ENCODE measurements at regions not wholly inside any gene's neighbourhood (a gene's known extent, or its start where the extent isn't known, plus 50 kb on each side); places are given as distances from the start of the nearest gene placed in this dataset.

DNA sequence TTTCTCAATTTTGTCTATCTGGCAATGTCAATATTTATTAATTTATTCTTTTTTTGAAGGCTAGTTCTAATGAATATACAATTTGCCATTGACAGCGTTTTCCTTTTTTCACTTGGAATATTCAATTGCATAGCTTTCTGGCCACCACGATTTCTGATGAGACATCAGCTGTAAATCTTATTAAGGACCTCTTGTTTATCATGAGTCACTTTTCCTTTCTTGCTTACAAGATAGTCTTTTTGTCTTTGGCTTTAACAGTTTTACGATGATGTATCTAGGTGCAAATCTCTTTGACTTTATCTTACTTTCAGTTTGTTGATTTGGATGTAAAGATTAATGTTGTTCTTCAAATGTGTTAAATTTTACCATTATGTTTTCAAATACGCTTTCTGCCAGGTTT, 991.6 kb upstream of the SLC10A2 start:
- DNase-seq = no peak

DNA sequence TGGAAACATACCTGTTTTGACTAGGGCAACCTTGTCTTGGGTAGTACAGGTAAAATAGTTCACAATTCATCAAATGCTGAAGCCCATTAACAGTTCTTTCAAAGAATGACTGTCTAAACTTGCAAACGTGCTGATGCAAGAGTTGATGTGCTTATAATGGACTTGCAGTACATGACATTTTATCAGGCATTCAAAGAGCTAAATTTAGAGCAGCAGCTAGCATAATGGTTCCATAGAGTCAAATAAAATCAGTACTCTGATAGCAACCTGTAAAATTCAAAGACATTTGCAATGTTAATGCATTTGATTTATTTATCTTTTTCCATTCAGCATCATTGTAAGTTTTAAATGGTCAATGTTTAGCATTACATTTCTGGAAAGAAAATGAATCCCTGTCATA, 979.7 kb upstream of the SLC10A2 start:
- DNase-seq = no peak

DNA sequence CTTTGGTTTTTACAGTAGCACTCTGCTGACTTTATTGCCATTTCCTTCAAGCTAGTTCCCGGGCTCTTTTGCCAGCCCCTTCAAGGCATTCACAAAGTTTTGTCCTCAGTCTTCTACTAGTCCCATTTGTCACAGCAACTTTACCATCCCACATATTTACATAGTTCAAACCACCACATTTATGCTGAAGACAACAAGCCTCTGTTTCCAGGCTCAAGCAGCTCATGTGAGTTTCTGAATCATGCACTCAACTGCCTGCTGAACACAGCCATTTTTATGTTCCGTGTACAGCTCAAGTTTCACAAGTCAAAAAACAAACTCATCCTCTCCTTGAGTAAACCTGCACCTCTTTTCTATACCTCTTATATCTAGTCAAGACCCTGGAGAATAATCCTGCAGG, 977.0 kb upstream of the SLC10A2 start:
- no peak for DNase-seq

DNA sequence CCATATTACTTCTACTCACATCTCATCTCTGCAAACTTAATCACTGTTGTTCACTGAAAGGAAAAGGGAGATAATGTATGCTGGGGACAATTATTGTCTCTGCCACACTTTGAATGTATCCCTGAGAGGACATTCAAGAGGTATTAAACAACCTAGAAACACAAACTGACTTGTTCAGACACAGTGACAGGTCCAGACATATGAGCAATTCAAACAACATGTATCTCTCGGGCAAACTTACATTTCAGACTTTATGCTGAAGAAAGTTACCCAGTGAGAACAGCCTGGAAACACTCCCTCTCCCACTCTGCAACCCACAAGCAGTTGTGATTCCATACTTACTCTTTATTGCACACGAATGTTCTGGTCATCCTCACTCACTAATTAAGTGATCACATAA, 968.7 kb upstream of the SLC10A2 start:
- no peak for DNase-seq

DNA sequence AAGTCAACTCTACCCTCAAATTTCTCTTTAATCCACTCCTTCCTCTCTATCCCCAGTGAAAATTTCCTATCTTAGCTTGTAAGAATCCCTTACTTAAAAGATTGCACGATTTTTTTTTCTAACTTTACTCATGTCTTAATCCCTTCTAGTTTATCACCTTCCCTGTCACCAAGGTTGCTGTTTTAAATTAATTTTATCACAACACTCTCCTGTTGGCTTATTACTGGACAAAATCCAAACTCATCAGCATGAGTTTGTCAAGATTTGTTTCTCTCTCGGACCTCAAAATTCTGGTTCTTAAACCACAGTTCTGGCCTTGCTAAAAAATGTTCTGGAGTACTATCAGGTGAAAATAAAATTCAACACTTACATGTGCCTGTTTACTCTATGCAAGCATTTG, 959.1 kb upstream of the SLC10A2 start:
- DNase-seq = no peak

DNA sequence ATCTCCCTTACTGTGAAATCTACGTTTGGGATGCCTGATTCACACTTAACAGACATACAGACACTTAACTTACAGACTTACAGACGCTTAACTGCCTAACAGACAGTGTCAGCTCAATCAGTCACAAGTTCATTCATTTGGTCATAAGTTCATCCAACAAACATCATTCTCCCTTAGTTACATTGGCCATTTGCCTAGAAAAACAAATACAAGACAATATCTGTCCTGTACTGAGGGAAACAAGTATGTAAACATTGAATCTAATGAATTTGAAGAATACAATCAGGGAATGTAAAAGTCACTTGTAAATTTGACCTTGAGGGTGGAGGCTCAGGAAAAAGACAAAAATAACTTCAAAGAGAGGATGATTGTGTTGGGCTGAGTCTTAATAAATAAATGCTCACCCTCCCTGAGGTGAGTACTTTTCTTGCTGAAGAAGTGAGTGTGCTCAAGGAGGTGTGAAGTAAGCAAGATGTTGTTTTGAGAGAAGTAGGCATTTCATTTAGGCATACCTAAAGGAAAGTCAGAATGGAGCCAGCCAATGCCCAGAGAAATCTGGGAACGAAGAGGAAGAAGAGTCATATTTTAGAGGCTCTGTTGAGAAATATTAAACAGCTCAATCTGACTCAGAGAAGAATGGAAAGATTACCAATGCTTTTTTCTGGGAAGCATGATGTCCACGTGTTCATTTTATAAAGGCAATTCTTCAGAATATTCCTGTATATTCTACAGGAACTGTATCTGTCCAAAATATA, 958.4 kb upstream of the SLC10A2 start:
- DNase-seq = no peak

DNA sequence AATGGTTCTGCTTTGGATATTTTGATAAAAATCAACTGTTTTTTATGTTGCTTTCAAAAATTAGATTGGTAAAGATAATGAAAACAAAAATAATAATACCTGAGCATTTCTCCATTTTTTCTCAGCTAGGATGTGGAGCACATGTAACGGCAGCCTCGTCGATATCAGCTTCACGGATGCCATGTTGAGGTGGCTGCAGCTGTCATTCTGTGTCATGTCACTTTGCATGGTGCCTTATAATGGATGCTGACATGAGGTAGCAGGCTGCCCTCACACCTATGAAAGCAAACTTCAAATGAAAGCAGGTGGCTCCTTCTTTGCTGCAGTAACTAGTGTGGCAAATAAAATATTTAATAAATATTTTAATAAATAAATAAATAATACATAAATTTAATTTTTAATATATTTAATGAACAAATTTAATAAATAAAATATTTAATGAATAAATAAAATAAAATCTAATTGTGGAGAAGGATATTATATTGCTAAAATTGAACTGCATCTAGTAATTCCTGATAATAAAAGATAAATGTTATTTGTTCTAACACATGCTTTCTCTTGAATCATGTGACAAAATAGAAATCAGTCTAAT, 955.7 kb upstream of the SLC10A2 start:
- no peak for DNase-seq

DNA sequence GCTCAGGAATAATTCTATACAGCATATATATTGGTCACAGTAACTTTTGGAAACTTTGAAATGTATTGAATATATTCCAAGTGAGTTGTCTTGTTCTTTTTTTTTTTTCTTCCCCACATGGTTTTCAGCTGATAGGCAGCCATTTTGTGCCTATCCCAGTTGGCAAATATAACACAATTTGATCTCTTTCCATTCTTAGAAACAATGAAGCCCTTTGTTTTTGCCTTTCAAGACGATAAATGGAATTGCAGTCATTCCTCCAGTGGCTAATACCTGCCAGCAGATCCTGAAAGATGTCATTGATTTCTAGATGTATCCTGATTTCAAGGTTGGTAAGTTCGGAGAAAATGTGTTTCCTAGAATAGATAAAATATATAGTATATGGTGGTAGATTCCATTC, 951.1 kb upstream of the SLC10A2 start:
- DNase-seq = no peak

DNA sequence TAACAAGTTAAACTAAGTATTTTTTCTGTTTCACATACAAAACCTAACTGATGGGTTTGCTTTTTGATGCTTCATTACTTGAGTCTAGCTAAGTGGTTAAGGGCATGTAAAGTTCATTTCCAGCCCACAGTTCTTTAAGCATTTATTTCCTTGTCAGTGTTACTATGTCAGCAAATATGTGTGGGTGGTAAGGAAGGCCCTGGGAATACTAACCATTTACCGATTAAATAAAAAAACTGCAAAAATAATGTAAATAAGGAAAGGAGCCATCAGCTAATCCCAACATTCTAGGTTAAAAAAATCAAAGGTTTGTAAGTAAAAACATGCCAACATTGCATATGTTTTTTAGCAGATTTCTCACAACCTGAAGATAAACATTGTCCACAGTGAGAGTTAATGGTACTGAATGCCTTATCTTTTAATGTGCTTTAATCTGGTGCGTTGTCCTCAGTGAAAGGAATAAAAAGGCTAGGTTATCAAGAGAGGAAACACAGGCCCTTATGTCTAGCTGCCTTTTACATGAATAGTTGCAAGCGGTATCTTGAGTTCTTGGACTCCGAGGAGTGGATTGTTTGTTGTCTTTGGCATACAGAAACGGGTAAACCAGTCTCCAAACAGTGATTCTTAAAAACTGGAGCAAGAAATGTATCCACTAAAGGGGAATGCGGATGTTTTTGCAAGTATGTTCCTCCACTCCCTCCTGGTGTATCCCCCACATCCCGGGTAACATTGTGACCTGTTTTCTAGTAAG, 949.6 kb upstream of the SLC10A2 start:
- no peak for DNase-seq

DNA sequence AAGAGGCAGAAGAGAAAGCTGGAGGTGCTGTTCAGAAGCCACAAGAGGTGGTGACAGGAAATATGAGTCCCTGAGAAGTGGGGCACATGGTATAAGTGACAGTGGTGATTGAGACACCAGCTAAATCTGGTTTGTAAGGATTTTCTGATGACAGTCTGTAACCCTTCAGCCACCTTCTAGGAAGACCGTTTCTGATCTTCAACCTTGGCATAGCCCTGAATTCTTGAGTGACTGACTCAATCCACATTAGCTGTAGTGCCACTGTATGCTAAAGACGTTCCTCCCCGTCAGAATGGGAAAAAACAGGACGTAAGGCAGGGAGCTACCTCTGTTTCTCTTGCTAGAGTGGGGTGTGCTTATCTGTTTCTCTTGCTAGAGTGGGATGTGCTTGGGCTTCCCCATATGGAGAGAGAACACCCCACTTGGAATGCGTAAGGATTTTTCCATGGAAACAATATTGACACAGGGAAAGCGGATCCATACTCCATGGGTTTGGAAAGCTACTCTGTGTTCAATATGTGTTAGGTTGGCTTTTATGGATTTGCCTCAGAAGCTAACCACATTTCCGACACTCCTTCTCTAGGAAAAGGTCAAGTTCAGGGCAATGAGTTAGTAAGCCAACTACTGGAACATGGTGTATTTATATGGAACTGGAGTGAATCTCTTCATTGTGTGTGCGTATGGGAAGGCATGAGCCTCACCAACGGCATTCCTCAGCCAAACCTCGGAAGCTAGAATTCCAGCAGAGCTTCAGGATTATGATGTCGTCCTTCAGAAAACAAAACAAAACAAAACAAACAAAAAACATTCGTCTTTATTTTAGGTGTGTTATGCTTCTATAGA, 948.8 kb upstream of the SLC10A2 start:
- DNase-seq = no peak

DNA sequence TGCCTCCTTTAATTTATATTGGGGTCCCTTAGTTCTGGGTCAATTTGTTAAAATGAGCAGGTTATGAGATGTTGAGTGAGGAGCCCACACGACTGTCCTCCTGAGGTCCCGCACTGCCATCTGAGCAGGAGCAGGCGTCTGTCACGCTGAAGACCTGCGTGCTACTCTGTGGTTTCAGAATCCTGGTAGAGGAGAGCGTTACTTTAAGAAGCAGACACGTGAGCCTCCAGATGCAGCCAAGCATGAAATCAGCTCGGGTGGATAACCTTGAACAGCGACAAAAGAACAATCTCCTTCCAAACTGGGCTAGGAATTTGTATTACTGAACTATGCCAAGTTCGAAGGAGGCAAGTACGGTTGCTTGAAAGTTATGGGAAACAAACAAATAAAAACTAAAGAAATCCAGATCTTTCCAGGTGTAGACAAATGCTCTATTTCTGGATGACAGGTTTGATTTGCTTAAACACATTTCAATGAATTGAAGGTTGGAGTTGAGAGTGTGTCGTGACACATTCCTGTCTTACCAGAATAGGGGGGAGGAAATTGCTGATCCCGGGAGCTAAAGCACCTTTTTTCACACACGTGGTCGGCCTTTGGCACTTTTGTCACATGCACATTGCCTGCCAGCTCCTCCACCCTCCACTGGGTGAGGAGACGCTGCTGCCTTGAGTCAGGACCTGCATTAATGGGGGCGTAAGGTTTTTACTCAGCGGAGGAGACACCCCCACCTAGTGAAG, 945.5 kb upstream of the SLC10A2 start:
- no peak for DNase-seq

DNA sequence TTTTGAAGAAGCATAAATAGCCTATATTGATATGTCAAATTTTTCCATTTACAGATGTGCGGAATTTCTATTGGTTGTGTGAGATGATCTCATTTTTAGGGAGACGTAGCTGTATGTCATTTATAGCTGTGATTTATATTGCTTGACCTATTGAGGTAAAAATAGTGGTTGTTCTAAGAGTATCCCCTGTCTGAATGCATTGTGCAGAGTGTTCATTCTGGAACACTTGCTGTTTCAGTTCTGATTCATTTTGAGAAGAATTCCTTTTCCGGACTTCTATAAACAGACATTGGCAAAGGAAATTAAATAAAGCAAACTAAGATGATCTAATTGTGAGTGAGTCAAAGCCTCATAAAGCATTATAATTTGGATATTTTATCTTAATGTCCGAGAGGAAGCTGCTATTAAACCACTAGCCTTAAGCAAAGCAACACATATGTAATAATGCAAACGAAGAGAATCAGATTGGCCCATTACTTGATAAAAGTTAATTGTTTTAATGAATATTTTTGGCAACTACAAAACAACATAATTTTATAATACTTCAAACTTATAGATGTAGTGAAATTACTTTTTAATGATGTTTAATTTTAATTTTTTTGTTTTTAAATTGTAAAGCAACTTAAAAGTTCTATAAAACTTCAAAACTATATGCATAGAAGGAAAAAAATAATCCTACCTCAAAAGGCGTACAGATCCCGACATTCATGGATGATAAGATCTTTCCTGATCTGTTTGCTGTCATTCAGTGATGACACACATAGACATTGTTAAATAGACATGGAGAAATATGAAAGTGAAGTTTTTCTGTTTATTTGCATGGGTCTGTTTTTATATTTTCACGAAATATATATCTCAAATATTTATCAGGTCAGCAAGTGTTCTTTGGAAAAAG, 942.6 kb upstream of the SLC10A2 start:
- no peak for DNase-seq

DNA sequence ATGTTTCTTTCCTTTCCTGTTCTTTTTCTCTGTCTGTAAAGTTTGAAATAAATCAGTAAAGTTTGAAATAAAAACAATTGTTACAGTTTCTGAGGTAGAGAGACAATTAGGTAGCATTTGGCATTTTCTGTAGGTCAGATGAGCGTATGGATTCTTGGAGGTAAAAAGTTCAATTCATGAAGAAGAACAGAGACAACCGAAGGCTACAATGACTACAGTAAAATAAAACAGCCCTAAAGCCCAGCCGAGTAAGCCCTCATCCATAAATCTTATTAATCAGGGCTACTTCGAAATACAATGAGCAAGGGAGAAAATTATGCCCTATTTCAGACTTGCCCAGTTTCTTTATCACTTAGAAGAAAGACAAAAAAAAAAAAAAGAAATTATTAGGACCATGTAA, 941.9 kb upstream of the SLC10A2 start:
- no peak for DNase-seq

DNA sequence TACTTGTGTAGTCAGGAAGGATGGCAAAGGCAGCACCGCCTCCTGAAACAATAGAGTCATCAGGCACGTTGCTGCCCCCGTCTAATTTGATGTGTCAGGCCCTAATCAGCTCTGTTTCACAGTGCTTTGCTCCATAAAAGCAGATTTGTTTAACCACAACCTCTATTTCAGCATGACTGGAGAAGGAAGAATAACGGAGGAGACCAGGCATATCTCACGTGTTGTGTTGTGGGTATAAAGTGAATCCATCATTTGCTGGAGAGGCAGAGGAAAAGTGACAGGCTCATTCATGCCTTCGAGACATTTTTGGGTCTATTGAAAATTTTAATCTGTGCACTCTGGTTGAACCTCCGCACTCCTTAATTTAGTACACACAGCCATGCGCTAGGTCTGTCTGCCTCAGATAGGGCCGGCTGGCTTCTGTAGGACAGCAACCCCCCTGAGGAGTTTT, 940.4 kb upstream of the SLC10A2 start:
- DNase-seq = no peak

DNA sequence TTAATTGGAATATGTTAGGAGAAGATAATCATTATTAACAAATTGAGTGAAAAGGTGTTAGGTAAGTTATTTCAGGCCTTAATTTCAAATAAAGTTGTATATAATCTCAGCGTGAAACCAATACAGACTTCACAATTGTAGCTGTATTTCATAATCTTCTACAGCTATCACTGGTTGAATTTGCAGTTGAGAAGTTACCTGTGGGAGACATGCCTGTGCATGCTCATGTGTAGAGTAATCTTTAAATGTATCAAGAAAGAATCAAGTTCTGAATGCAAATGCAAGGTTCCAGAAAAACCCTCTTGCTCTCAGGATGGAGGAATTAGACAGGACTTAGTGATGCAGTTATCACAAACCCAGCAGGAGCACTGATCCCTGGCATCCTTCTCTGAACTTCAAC, 938.4 kb upstream of the SLC10A2 start:
- DNase-seq = no peak

DNA sequence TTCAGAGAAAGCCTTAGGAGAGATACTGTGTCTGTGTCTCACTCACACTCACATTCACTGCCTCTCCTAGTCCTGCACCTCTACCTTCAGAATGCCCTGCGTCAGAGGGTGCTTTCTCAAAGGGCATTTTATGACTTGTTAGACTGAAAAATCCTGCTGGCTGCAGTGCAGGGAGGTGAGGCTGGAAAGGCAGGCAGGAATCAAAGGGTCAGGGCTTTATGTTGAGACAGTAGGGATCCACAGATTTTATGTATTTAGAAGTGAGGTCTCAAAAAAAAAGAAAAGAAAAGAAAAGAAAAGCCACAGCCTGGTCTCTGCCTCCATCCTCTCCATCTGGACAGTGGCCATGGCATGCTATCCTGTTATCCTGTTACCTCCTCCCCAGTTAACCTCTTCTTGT, 936.0 kb upstream of the SLC10A2 start:
- no peak for DNase-seq

DNA sequence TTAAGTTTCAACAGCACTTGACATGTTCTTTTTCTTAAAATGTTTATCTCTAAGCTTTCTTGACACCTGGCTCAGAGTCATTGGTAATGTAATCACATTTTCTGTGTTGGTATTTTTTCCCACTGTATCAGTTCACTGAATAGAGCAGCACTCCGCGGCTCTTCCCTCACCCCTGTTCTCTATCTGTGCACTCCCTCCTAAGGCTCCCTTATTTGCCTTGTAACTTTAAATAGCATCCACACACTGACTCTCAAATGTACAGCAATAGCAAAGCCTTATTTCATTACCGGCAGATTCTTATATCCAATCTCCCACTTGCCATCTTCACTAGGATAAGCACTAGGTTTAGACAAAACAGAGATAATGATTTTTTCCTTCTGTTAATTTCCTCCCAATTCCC, 935.5 kb upstream of the SLC10A2 start:
- DNase-seq = no peak

DNA sequence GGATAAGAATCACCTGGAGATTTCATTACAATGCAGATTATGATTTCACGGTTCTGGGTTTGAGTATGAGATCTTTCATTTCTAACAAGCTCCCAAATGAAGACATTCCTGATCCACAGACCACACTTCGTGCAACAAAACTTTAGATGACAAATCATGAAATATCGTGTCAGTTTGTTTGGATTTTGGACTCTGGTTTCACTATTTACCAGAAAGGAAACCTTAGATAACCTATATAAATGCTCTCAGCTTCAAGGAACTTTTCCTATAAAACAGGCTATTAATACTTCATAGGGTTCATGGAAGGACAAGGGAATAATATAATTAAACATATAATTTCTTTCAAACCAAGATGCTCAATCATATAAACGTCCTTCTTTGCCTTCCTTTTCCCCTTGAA, 930.5 kb upstream of the SLC10A2 start:
- DNase-seq = no peak

DNA sequence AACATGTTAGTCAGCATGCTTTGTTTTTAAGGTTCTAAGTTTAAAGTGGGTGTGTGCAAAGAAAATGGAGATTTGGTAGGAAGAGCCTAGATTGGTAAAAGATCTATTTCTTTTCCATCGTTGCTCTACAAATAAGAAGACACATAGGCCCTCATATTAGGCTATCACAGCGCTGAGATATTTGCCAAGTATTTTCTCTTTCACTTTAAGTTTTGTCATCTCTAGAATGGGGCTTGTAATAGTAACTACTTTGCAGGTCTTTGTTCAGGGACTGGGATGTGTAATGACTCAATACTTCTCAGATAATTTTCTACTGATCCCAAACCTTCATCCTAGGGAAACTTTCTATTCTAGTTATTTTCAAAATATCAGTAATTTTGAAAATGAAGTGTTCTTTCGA, 917.7 kb upstream of the SLC10A2 start:
- DNase-seq = no peak

DNA sequence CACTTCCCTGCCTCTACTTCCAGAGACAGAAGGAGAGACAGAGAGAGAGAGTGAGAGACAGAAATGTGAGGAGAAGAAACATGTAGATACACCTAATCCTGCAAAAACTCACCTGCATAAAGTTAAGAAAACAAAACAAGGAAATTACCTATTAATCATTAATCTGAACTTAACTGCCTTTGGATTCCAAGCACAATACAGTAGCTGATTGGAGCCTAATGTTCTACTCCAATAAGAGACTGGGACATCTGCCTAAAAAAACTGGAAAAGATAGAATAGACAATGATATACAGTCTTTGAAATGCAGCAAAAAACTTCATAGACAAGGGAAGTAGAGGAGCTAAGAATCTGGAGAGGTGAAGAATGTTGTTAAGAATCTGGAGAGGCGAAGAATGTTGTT, 910.2 kb upstream of the SLC10A2 start:
- no peak for DNase-seq

DNA sequence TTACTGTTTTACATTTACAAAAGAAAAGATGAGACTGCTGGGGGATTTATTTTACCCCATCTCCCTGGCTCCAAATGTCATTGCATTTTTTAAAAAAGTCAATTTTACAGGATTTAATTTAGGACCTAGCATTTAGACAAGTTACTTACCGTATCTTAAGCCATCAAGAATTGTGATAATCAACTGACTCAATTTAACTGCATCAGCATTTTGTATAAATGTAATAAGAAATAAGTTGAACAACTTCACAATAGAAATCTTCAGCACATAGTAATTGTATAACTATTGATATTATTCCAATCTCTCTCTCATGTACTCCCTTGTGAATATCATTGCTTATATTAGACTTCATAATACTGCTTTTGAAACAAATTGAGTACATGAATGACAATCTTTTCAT, 907.5 kb upstream of the SLC10A2 start:
- no peak for DNase-seq

Measured in activated naive CD4-positive, alpha-beta T cell treated with Interleukin-2 at 50 U/mL for 16 hours (primary cell).